GM23338 (cell line): ENCODE measurements at regions not wholly inside any gene's neighbourhood (a gene's known extent, or its start where the extent isn't known, plus 50 kb on each side); places are given as distances from the start of the nearest gene placed in this dataset.

Experiments used
- ATAC-seq: fragments of 200-7000 bp; cut with Tn5 transposase; 3 replicates; pipeline ENCODE4 v1.9.1; 2020
- DNase-seq: peaks from one replicate; pipeline ENCODE4 v3.0.0-alpha.2; 2015; ENCODE audit warnings: low spot score
- H2AFZ ChIP-seq: fragments of 200-600 bp; sonication (generic); 2 replicates; pipeline ENCODE4 v1.8.0; 2016; ENCODE audit warnings: antibody characterized with exemption, mild to moderate bottlenecking, moderate library complexity
- H3F3A ChIP-seq: fragments of 200-600 bp; sonication (generic); replicated peaks from 2 replicates; pipeline ENCODE4 v1.8.0; 2017; ENCODE audit warnings: antibody characterized with exemption, mixed run types, low read depth
- H3K27ac ChIP-seq: fragments of 200-600 bp; sonication (generic); 2 replicates; pipeline ENCODE4 v1.6.1; 2016; ENCODE audit warnings: low read depth
- H3K27me3 ChIP-seq: fragments of 200-600 bp; sonication (generic); 2 replicates; pipeline ENCODE4 v1.8.0; 2016; ENCODE audit warnings: mild to moderate bottlenecking, mixed run types, moderate library complexity; ENCODE audit not compliant: insufficient read depth
- H3K36me3 ChIP-seq: fragments of 200-600 bp; sonication (generic); 2 replicates; pipeline ENCODE4 v1.8.0; 2016; ENCODE audit warnings: mild to moderate bottlenecking; ENCODE audit not compliant: insufficient read depth
- H3K4me1 ChIP-seq: fragments of 200-600 bp; sonication (generic); 2 replicates; pipeline ENCODE4 v1.8.0; 2016; ENCODE audit warnings: mild to moderate bottlenecking, moderate library complexity; ENCODE audit not compliant: insufficient read depth
- H3K4me2 ChIP-seq: fragments of 200-600 bp; sonication (generic); 2 replicates; pipeline ENCODE4 v1.7.1; 2017; ENCODE audit warnings: mixed run types
- H3K4me3 ChIP-seq: fragments of 200-600 bp; sonication (generic); 2 replicates; pipeline ENCODE4 v1.6.1; 2016; ENCODE audit warnings: mixed run types
- H3K79me2 ChIP-seq: fragments of 200-600 bp; sonication (generic); replicated peaks from 2 replicates; pipeline ENCODE4 v1.8.0; 2017; ENCODE audit warnings: mild to moderate bottlenecking; ENCODE audit not compliant: insufficient read depth
- H3K9me2 ChIP-seq: fragments of 200-600 bp; sonication (generic); 2 replicates; pipeline ENCODE4 v1.8.0; 2017; ENCODE audit not compliant: insufficient read depth
- H4K20me1 ChIP-seq: fragments of 200-600 bp; sonication (generic); replicated peaks from 2 replicates; pipeline ENCODE4 v1.8.0; 2017; ENCODE audit warnings: mild to moderate bottlenecking; ENCODE audit not compliant: insufficient read depth
- H3K27ac Mint-ChIP-seq: 2 replicates; pipeline ENCODE4 v1.8.0; 2020; ENCODE audit warnings: inconsistent platforms, mild to moderate bottlenecking, moderate library complexity, mixed read lengths
- H3K27me3 Mint-ChIP-seq: 3 replicates; pipeline ENCODE4 v1.8.0; 2022; ENCODE audit warnings: low read depth, mild to moderate bottlenecking, moderate library complexity, mixed read lengths, inconsistent platforms; ENCODE audit not compliant: insufficient read depth, poor library complexity
- H3K36me3 Mint-ChIP-seq: 3 replicates; pipeline ENCODE4 v1.8.0; 2021; ENCODE audit warnings: low read depth, mild to moderate bottlenecking, inconsistent platforms, moderate library complexity, mixed read lengths
- H3K4me1 Mint-ChIP-seq: 3 replicates; pipeline ENCODE4 v1.8.0; 2020; ENCODE audit warnings: mild to moderate bottlenecking, inconsistent platforms, mixed read lengths
- H3K4me3 Mint-ChIP-seq: 3 replicates; pipeline ENCODE4 v1.8.0; 2021; ENCODE audit warnings: moderate library complexity, mild to moderate bottlenecking, inconsistent platforms, mixed read lengths
- H3K9me3 Mint-ChIP-seq: 3 replicates; pipeline ENCODE4 v1.8.0; 2020; ENCODE audit warnings: moderate library complexity, mild to moderate bottlenecking, inconsistent platforms, mixed read lengths
- CREB1 ChIP-seq: fragments of 250-450 bp; sonication (Bioruptor Pico); IDR thresholded peaks from 2 replicates; pipeline ENCODE4 v1.5.0; 2020; ENCODE audit warnings: low read depth, mild to moderate bottlenecking, moderate library complexity
- CTCF ChIP-seq, 2 experiments: fragments of 200-600 bp in 1 of 2; sonication (generic) in 1 of 2; conservative IDR thresholded peaks; 2 replicates each; pipeline versions ENCODE4 v1.5.1 to v1.6.1; 2016 to 2017; ENCODE audit warnings: antibody characterized with exemption in 2 of 2, low read depth in 2 of 2, mild to moderate bottlenecking in 2 of 2, moderate library complexity in 1 of 2
- EZH2 ChIP-seq: fragments of 200-600 bp; sonication (generic); IDR thresholded peaks from one replicate; pipeline ENCODE4 v1.8.0; 2017; ENCODE audit warnings: antibody characterized with exemption, mild to moderate bottlenecking, low read depth; ENCODE audit not compliant: unreplicated experiment
- JUNB ChIP-seq: IDR thresholded peaks from one replicate; pipeline ENCODE4 v1.6.1; 2016; ENCODE audit warnings: antibody characterized with exemption; ENCODE audit not compliant: unreplicated experiment
- REST ChIP-seq: IDR thresholded peaks from one replicate; pipeline ENCODE4 v1.6.1; 2018; ENCODE audit warnings: antibody characterized with exemption; ENCODE audit not compliant: unreplicated experiment
- STAT1 ChIP-seq: IDR thresholded peaks from one replicate; pipeline ENCODE4 v1.6.1; 2016; ENCODE audit warnings: antibody characterized with exemption; ENCODE audit not compliant: unreplicated experiment
- ZNF114 ChIP-seq: fragments of 250-450 bp; sonication (Bioruptor Pico); IDR thresholded peaks from 2 replicates; pipeline ENCODE4 v1.5.0; 2020; ENCODE audit warnings: mild to moderate bottlenecking, moderate library complexity
- ZNF462 ChIP-seq: fragments of 250-450 bp; sonication (Bioruptor Pico); IDR thresholded peaks from 2 replicates; pipeline ENCODE4 v1.5.0; 2020; ENCODE audit warnings: mild to moderate bottlenecking, moderate library complexity
- TF ChIP-seq, protein P1 (sequence below): IDR thresholded peaks from 2 replicates; pipeline ENCODE4 v1.6.1; 2016; ENCODE audit warnings: antibody characterized with exemption

DNA sequence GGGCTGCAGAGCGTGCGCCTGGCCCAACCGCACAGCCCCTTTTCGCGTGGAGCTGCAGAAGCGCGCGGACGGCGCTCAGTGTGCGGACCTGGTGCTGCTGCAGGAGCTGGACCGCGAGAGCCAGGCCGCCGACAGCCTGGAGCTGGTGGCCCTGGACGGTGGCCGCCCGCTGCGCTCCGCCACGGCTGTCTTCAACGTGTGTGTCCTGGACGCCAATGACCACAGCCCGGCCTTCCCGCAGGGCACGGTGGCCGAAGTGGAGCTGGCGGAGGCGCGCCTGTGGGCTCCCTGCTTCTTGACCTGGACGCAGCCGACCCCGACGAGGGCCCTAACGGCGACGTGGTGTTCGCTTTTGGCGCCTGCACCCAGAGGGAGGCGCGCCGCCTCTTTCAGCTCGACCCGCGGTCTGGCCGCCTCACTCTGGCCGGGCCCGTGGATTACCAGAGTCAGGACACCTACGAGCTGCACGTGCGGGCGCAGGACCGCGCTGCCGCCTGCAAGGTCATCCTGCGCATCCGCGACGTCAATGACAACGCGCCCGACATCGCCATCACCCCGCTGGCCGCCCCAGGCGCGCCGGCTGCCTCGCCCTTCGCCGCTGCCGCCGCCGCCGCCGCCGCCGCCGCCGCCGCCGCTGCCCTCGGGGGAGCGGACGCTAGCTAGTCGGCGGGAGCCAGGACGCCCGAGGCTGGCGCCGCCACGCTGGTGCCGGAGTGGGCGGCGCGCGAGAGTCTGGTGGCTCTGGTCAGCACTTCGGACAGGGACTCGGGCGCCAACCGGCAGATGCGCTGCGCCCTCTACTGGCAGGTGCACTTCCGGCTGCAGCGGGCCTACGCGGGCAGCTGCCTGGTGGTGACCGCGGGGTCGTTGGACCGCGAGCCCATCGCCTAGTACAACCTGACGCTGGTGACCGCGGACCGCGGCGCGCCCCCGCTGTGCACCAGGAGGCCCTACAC lies 172.2 kb downstream of the OLFM4 start:
- Histone ChIP-seq H3K4me2 (peak overlapping the region; percentile 73), H3K27me3 (peaks cover 48% of the 10 kb centered on the region)
- H3K4me3 Mint-ChIP-seq: peak overlapping the region; percentile 63; the same call in 2 of the 3 replicates

More for the DNA sequence above, 172.2 kb downstream of the OLFM4 start:
- Mint-ChIP-seq H3K27me3 (peaks cover 27% of the 10 kb centered on the region), H3K9me3 (no peaks in the 10 kb centered on the region), H3K4me1 (no peaks in the 10 kb centered on the region; the same call in 2 of the 3 replicates), H3K36me3 (no peaks in the 10 kb centered on the region), H3K27ac (no peak overlapping the region)
- ATAC-seq: peak; percentile 79
- peak overlapping the region; percentile 55 for H3K4me3 ChIP-seq
- H3F3A ChIP-seq: no peaks in the 10 kb centered on the region
- peak; percentile 92 for DNase-seq
- H2AFZ ChIP-seq: 0 out of 2 replicates have a peak overlapping the region, but pooled peaks have one; percentile 23
- no peaks in the 10 kb centered on the region for H3K79me2 ChIP-seq
- H3K4me1 ChIP-seq: no peaks in the 10 kb centered on the region
- no peaks in the 10 kb centered on the region for H3K9me2 ChIP-seq
- H3K27ac ChIP-seq: no peak overlapping the region
- no peaks in the 10 kb centered on the region for H3K36me3 ChIP-seq
- no peaks in the 10 kb centered on the region for H4K20me1 ChIP-seq
- TF ChIP-seq ZNF462 (CRISPR knock-in tag) (no peak), REST (peak; percentile 92), STAT1 (no peak), JUNB (no peak), CTCF (conservative IDR thresholded peaks at IDR 0.05; ENCODE audit: low read depth in 2 of 2) (peak; percentile 56 to 95), ZNF114 (CRISPR knock-in tag) (no peak), EZH2 (no peak), CREB1 (CRISPR knock-in tag) (peak; percentile 71)
- TF ChIP-seq, protein P1, sequence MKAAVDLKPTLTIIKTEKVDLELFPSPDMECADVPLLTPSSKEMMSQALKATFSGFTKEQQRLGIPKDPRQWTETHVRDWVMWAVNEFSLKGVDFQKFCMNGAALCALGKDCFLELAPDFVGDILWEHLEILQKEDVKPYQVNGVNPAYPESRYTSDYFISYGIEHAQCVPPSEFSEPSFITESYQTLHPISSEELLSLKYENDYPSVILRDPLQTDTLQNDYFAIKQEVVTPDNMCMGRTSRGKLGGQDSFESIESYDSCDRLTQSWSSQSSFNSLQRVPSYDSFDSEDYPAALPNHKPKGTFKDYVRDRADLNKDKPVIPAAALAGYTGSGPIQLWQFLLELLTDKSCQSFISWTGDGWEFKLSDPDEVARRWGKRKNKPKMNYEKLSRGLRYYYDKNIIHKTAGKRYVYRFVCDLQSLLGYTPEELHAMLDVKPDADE: peak; percentile 41; the same call in 1 of the 2 replicates
